Mucosa of descending colon (tissue), 3 donors: ENCODE measurements at regions not wholly inside any gene's neighbourhood (a gene's known extent, or its start where the extent isn't known, plus 50 kb on each side); places are given as distances from the start of the nearest gene placed in this dataset.
A peak's percentile ranks its signal among the peaks of the same experiment; 100 is the strongest.

Experiments
- ATAC-seq: fragments of 200-7000 bp; cut with Tn5 transposase; one replicate; pipeline ENCODE4 v1.9.1; 2020; ENCODE audit warnings: mild to moderate bottlenecking, moderate library complexity
- DNase-seq, 3 donors: peaks; one replicate each; pipeline ENCODE4 v3.0.0-alpha.2; 2020
- H3K36me3 ChIP-seq: fragments of 200-600 bp; one replicate; pipeline ENCODE4 v1.8.0; 2021; ENCODE audit warnings: low read depth, mild to moderate bottlenecking
- H3K4me1 ChIP-seq: fragments of 200-600 bp; one replicate; pipeline ENCODE4 v1.8.0; 2021; ENCODE audit warnings: low read depth, mild to moderate bottlenecking
- H3K4me3 ChIP-seq: fragments of 200-600 bp; one replicate; pipeline ENCODE4 v1.8.0; 2021; ENCODE audit warnings: mild to moderate bottlenecking
- H3K9me3 ChIP-seq: fragments of 200-600 bp; one replicate; pipeline ENCODE4 v1.8.0; 2021; ENCODE audit warnings: mild to moderate bottlenecking
- CTCF ChIP-seq: fragments of 200-600 bp; IDR thresholded peaks from one replicate; pipeline ENCODE4 v1.8.0; 2022; ENCODE audit warnings: antibody characterized with exemption, mild to moderate bottlenecking
- intact Hi-C, 2 donors: fragments of 100-400 bp; cut with DNase I in 1 of 2; cut with micrococcal nuclease in 1 of 2; formaldehyde crosslinking; loops; one replicate each; pipeline versions ENCODE4 v1.11.0 to v1.11.1; 2022; cut with DNase I, micrococcal nuclease
- donor health status: DM: no; HTN: no; CAD: no; lungs with moderate emphysema.
- donor health status: DM: no; HTN: no; CAD: no.
- donor health status: DM: no; HTN: yes; CAD: no.

GRCh38 chr10:129329385-129330055 is 137.5 kb upstream of the MGMT start:
- DNase-seq, result no peak
- Histone ChIP-seq H3K4me3 (no peak overlapping the region), H3K9me3 (no peaks in the 10 kb centered on the region), H3K36me3 (no peaks in the 10 kb centered on the region), H3K4me1 (no peaks in the 10 kb centered on the region)
- no peak for ATAC-seq
- no peak for TF ChIP-seq CTCF
- intact Hi-C loops, result no loop called here

GRCh38 chr10:129330211-129330610 is 136.8 kb upstream of the MGMT start:
- Histone ChIP-seq H3K9me3 (no peaks in the 10 kb centered on the region), H3K4me3 (no peak overlapping the region), H3K36me3 (no peaks in the 10 kb centered on the region), H3K4me1 (no peaks in the 10 kb centered on the region)
- no peak for ATAC-seq
- DNase-seq, result no peak
- no peak for TF ChIP-seq CTCF
- intact Hi-C loops, result no loop called here

- H3K36me3 ChIP-seq, result no peaks in the 10 kb centered on the region
- H3K4me3 ChIP-seq, result no peak overlapping the region
- no peak for DNase-seq
- no peaks in the 10 kb centered on the region for H3K9me3 ChIP-seq
- no peaks in the 10 kb centered on the region for H3K4me1 ChIP-seq
- ATAC-seq, result no peak
- intact Hi-C loops, result no loop called here
- no peak for TF ChIP-seq CTCF
These were observed 135.7 kb upstream of the MGMT start for GRCh38 chr10:129331207-129331838.

- TF ChIP-seq CTCF, result no peak
- no peak overlapping the region for H3K4me3 ChIP-seq
- intact Hi-C loops, result no loop called here
These were observed 135.2 kb upstream of the MGMT start for GRCh38 chr10:129331839-129332220.

GRCh38 chr10:129332476-129332875 is 134.6 kb upstream of the MGMT start:
- intact Hi-C loops, result no loop called here
- Histone ChIP-seq H3K36me3 (no peaks in the 10 kb centered on the region), H3K9me3 (no peaks in the 10 kb centered on the region), H3K4me1 (no peaks in the 10 kb centered on the region), H3K4me3 (no peak overlapping the region)
- DNase-seq (peak in 1 of 3 donors; percentile 4), ATAC-seq (no peak)
- TF ChIP-seq CTCF, result no peak

More at GRCh38 chr10:129331839-129332220, 135.2 kb upstream of the MGMT start:
- Histone ChIP-seq H3K9me3 (no peaks in the 10 kb centered on the region), H3K36me3 (no peaks in the 10 kb centered on the region), H3K4me1 (no peaks in the 10 kb centered on the region)
- DNase-seq (no peak), ATAC-seq (no peak)
